Ascending aorta (tissue), 2 donors: ENCODE measurements at regions not wholly inside any gene's neighbourhood (a gene's known extent, or its start where the extent isn't known, plus 50 kb on each side); places are given as distances from the start of the nearest gene placed in this dataset.
"Not testable (repeated sequence)": the region's sequence is repeated elsewhere in the genome, so short reads cannot be mapped to it uniquely, and the experiment has no call there.

ENCODE experiments used
- DNase-seq, 2 donors: peaks; one replicate each; pipeline ENCODE4 v3.0.0-alpha.2; 2019; ENCODE audit warnings: low spot score in 2 of 2
- H3K27ac ChIP-seq, 2 donors: fragments of 200-600 bp; sonication (generic); one replicate each; pipeline ENCODE4 v1.5.1; 2016 to 2017; ENCODE audit warnings: mild to moderate bottlenecking in 1 of 2
- H3K27me3 ChIP-seq: fragments of 200-600 bp; sonication (generic); one replicate; pipeline ENCODE4 v1.5.1; 2017
- H3K36me3 ChIP-seq, 2 donors: fragments of 200-600 bp; sonication (generic); one replicate each; pipeline ENCODE4 v1.5.1; 2016
- H3K4me1 ChIP-seq, 2 donors: fragments of 200-600 bp; sonication (generic); one replicate each; pipeline ENCODE4 v1.5.1; 2016 to 2017; ENCODE audit warnings: mild to moderate bottlenecking in 1 of 2
- H3K4me3 ChIP-seq, 2 donors: fragments of 200-600 bp; sonication (generic); one replicate each; pipeline ENCODE4 v1.5.1; 2016 to 2017; ENCODE audit warnings: mild to moderate bottlenecking in 1 of 2
- H3K9me3 ChIP-seq, 2 donors: fragments of 200-600 bp; sonication (generic); one replicate each; pipeline ENCODE4 v1.5.1; 2016
- CTCF ChIP-seq, 3 experiments: fragments of 200-600 bp in 2 of 3; fragments of 450-650 bp in 1 of 3; sonication (generic) in 2 of 3; IDR thresholded peaks; one replicate each; pipeline ENCODE4 v1.5.1; 2016 to 2019; ENCODE audit warnings: antibody characterized with exemption in 3 of 3, mild to moderate bottlenecking in 1 of 3, moderate library complexity in 1 of 3
- intact Hi-C: fragments of 100-400 bp; cut with DNase I; formaldehyde crosslinking; loops from one replicate; pipeline ENCODE4 v1.15.1; 2023

- no peak for DNase-seq
- intact Hi-C loops = no loop called here
Observed at GRCh38 chr2:175792881-175793280, 209.2 kb downstream of the LNPK start.

GRCh38 chr2:175792199-175792598, 209.9 kb downstream of the LNPK start:
- no peak for TF ChIP-seq CTCF (IDR thresholded peaks at IDR 0.05)
- DNase-seq = no peak
- H3K36me3 ChIP-seq = no peaks in the 10 kb centered on the region
- intact Hi-C loops = no loop called here
- H3K9me3 ChIP-seq = peaks cover 4% of the 10 kb centered on the region in 2 donors
- H3K27ac ChIP-seq = no peak overlapping the region
- H3K27me3 ChIP-seq = no peaks in the 10 kb centered on the region
- no peaks in the 10 kb centered on the region for H3K4me1 ChIP-seq
- no peak overlapping the region for H3K4me3 ChIP-seq

More at GRCh38 chr2:175792881-175793280, 209.2 kb downstream of the LNPK start:
- TF ChIP-seq CTCF (IDR thresholded peaks at IDR 0.05) = no peak
- H3K9me3 ChIP-seq = peaks cover 4% of the 10 kb centered on the region in 2 donors
- no peaks in the 10 kb centered on the region for H3K27me3 ChIP-seq
- H3K27ac ChIP-seq = no peak overlapping the region
- H3K36me3 ChIP-seq = no peaks in the 10 kb centered on the region
- H3K4me1 ChIP-seq = no peaks in the 10 kb centered on the region
- H3K4me3 ChIP-seq = no peak overlapping the region

- Histone ChIP-seq H3K27me3 (no peaks in the 10 kb centered on the region), H3K4me3 (no peak overlapping the region), H3K36me3 (no peaks in the 10 kb centered on the region), H3K4me1 (no peaks in the 10 kb centered on the region), H3K9me3 (no peaks in the 10 kb centered on the region), H3K27ac (no peak overlapping the region)
- intact Hi-C loops = no loop called here
- no peak for DNase-seq
- TF ChIP-seq CTCF (IDR thresholded peaks at IDR 0.05) = no peak
Observed at GRCh38 chr2:175786471-175787124, 215.5 kb downstream of the LNPK start.

GRCh38 chr2:175777337-175777736, 224.7 kb downstream of the LNPK start:
- DNase-seq, H3K36me3 ChIP-seq, H3K27ac ChIP-seq, intact Hi-C loops, H3K4me1 ChIP-seq, H3K27me3 ChIP-seq, H3K4me3 ChIP-seq, H3K9me3 ChIP-seq: not testable (repeated sequence)

- H3K27ac ChIP-seq = no peak overlapping the region
- no peaks in the 10 kb centered on the region for H3K4me1 ChIP-seq
- intact Hi-C loops = no loop called here
- no peaks in the 10 kb centered on the region for H3K36me3 ChIP-seq
- DNase-seq = no peak
- TF ChIP-seq CTCF (IDR thresholded peaks at IDR 0.05) = no peak
- no peaks in the 10 kb centered on the region for H3K9me3 ChIP-seq
- H3K4me3 ChIP-seq = no peak overlapping the region
- H3K27me3 ChIP-seq = no peaks in the 10 kb centered on the region
Observed at GRCh38 chr2:175769200-175769599, 232.9 kb downstream of the LNPK start.

GRCh38 chr2:175766880-175767279, 235.2 kb downstream of the LNPK start:
- intact Hi-C loops = no loop called here
- H3K4me1 ChIP-seq = no peaks in the 10 kb centered on the region
- H3K9me3 ChIP-seq = no peaks in the 10 kb centered on the region
- H3K27ac ChIP-seq = no peak overlapping the region
- no peak for DNase-seq
- no peak for TF ChIP-seq CTCF (IDR thresholded peaks at IDR 0.05)
- no peaks in the 10 kb centered on the region for H3K27me3 ChIP-seq
- H3K36me3 ChIP-seq = no peaks in the 10 kb centered on the region
- no peak overlapping the region for H3K4me3 ChIP-seq
